ENCODE measurements at regions not wholly inside any gene's neighbourhood (a gene's known extent, or its start where the extent isn't known, plus 50 kb on each side); places are given as distances from the start of the nearest gene placed in this dataset.

- DNase-seq: peak in 2 of 3 donors; percentile 13 to 17
These were observed 473.4 kb downstream of the MN1 start for GRCh38 chr22:27327981-27328721.

GRCh38 chr22:27329131-27329850 lies 472.3 kb downstream of the MN1 start:
- no peak for DNase-seq

DNA sequence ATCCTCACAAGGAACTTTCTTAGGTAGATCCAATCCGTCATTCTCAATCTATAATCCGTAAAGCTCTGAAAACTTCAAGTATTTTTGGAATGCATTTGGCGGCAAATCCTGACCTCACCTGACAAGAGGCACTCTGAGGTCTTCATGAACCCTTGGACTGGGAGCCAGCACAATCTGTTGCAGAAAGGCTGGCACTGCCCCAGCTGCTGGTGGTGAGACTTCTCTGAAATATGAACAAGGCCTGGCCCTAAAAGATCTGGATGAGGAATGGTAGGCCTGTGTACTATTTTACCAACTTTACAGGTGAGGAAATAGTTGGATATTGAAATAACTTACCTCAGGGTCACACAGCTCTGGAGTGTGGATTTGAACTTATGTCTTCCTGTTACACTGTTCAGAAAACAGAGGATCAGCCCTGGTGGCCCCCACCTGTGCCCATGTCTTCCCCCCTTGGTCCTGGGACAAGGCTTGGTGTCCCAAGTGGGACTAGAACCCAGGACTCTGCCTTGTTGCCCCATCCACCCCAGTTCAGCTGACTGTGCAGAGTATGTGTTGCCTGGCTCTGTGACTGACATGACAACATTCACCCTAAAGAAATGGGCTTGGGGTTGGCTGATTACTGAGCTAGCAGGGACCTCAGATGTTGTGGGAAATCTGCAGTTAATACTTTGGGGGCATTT lies 471.4 kb downstream of the MN1 start:
- no peak for DNase-seq

DNA sequence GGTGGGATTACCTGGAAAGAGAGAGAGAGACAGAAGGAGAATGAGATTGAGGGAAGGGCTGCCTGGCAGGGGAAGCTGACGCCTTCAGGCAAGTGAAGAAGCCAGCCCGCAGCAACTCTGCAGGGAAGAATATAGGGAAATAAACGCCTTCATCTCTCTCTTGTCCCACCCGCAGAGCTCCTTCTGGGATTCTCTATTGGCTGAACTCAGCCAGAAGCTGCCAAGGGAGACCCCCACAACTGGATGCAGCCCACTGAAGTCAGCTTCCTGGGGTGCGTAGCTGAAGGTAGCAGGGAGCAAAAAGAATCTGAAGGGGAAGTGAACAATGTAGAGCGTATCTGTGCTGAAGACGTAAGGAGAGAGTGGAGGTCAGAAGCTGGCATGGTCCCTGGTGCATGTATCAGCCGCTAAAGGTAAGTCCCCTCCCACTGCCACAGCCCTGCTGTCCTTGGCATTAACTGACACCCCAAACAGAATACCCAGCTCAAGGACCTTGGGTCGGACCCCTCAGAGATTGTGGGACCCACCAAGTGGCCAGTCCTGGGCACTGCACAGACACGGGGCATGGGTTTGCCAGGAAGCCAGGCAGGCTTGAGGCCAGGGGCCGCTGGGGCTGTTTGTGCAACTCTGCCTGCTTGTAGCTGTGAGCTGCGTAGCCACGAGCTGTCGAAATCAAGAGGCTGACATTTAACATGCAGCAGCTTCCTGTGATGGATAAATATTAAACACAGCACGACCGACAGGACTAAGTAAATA lies 469.9 kb downstream of the MN1 start:
- DNase-seq: peak; percentile 24 to 45 (median 31)

- DNase-seq: no peak
These were observed 466.4 kb downstream of the MN1 start for GRCh38 chr22:27335102-27335660.

DNA sequence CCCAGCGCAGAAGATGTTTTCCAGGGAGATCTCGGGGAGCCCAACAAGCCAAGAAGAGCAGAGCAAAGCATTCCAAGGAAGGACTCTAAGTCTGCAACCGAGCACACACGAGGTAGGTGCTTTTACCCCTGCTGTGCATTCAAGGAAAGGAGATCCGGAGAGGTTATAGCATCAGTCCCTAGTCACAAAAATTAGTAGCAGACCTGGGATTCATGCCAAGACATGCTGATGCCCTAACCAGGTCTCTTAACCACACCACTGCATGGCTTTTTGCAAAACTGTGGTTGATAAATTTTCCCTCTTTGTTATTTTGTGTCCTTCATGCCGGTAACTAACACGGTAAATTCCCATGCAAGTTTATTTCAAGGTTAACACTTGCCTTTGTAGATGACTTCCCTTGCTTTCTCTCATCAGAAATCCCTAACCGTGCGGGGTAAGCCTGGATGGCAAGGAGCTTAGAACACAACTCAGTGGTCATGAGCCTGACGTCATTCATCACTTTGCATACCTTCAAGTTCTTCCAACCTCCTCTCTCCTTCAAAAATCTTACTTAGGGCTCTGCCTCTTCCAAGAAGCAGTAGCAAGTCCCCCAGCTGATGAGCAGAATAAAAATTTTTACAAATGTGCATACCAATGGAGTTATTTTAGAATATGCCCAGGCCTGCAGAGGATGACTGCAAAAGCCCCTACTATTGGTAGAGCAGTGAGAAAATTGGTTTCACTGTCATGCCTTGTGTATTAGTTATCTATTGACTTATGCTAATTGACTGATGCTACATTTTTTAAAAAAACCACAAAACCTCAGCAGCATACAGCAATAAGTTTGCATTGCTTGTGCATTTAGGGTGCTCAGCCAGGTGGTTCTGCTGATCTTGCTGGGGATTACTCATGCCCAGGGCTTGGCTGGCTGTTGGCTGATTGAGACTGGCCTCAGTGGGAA lies 465.1 kb downstream of the MN1 start:
- DNase-seq: no peak

GRCh38 chr22:27337676-27338075 lies 463.9 kb downstream of the MN1 start:
- DNase-seq: no peak

GRCh38 chr22:27340047-27340446 lies 461.5 kb downstream of the MN1 start:
- DNase-seq: no peak

- DNase-seq: no peak
These were observed 457.0 kb downstream of the MN1 start for GRCh38 chr22:27344546-27344945.

GRCh38 chr22:27345691-27346090 lies 455.9 kb downstream of the MN1 start:
- no peak for DNase-seq

DNA sequence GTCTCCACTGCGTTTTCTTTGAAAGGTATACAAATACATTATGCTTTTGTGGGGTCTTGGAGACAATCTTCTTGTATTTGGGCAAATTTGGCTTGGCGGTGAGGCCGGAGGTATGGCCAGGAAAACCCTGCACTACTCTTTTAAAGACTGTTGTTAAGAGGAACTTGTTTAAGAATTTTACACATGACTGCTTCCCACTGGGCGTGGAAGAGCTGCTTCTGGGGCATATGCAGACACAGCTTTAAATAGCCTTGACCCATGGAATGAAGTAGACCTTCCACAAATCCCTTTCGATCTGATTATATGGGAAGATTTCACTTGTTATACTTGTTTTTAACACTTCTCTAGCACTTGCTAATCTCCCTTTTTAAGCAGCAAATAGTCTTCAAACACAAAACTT lies 453.6 kb downstream of the MN1 start:
- no peak for DNase-seq

DNA sequence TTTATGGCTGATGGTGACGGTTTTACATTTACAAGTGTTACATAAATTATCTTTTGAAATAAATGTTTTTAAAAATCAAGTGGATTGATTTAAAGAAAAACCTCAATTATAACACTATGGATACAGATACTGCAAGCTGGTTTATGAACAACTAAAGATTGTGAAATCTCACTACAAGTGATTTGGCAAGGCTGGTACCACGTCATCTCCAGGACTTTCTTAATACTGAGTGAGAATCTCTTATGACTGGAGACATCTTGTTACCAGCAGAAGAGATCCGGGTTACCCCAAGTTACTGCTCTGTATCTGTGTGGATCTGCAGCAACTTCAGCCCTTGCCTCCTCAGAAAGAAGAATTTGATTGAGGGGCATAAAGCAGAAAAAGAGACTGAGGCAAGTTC lies 452.9 kb downstream of the MN1 start:
- DNase-seq: peak; percentile 25 to 70 (median 47)

DNA sequence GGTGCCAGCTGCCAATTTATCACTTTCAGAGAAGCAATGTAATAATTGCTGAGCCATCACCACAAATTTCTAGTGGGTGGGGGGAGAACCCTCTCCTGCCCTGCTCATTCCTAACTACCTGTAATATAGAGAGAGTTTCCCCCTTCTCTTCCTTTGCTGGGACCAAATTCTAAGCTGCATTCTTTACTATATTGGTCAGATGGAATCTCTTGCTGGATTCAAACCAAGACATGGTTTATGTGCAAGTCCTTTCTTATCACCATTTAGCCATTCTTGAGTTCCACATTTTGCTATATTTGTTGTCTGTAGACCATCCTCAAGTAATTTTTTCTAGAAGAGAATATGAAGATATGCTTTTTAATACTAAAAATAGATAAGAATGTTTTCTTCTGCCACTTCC lies 452.1 kb downstream of the MN1 start:
- DNase-seq: no peak

DNA sequence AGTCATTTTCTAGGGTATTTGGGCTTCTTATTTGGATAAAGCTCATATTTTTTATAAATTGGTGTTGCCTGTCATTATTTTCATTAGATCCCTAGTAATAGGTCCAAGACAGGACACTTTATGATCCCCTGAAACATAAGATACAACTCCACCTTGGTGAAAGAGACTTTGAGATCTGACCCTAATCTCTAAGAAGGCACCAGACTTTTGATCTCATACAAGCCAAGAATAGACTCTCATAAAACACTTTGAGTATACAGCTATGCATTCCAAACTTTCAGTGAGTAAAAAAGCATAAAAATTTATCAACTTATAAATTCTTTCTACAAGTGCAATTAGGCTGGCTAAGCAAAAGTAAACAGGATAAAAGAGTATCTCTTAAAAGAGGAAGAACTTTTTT lies 451.2 kb downstream of the MN1 start:
- no peak for DNase-seq

DNA sequence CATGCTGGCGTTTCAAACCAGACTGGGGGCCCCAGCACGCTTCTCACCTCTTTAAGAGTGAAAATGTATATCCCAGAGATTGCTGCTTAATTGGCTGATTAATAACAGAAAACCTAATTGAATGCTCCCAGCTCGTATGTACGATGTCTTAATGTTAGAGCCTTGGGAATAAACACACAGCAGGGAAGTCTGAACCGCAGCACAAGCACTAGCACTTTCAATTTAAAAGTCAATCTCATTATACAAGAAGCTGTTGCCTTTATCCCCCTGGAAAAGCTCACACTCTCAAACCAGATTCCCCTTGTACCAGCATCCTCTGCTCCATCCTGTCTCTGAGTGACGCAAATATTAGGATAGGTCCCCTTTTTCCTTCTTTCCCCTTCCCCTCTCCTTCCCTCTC lies 449.1 kb downstream of the MN1 start:
- DNase-seq: no peak

- no peak for DNase-seq
These were observed 443.3 kb downstream of the MN1 start for GRCh38 chr22:27358096-27358870.

- DNase-seq: peak; percentile 80 to 83 (median 82)
These were observed 431.3 kb downstream of the MN1 start for GRCh38 chr22:27370269-27370668.

- DNase-seq: no peak
These were observed 430.6 kb downstream of the MN1 start for GRCh38 chr22:27370987-27371386.

DNA sequence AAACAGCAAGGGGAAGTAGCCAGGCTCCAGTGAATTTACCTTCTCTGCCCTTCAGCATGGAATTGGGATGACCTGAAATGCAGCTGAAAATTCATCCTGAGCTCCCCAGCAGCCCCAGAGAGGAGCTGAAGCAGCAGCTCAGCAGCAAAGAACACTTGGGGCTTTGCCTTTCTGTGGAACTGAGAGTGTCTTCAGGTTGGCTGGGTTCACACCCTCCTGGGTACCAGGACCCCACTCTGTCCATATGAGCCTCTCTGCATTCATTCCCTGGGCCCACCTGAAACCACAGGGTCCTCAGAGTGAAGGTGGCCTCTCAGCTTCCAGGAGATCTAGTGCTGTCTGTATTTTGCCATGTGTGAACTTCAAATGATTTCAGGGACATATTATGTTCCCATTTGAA lies 429.2 kb downstream of the MN1 start:
- DNase-seq: no peak

DNA sequence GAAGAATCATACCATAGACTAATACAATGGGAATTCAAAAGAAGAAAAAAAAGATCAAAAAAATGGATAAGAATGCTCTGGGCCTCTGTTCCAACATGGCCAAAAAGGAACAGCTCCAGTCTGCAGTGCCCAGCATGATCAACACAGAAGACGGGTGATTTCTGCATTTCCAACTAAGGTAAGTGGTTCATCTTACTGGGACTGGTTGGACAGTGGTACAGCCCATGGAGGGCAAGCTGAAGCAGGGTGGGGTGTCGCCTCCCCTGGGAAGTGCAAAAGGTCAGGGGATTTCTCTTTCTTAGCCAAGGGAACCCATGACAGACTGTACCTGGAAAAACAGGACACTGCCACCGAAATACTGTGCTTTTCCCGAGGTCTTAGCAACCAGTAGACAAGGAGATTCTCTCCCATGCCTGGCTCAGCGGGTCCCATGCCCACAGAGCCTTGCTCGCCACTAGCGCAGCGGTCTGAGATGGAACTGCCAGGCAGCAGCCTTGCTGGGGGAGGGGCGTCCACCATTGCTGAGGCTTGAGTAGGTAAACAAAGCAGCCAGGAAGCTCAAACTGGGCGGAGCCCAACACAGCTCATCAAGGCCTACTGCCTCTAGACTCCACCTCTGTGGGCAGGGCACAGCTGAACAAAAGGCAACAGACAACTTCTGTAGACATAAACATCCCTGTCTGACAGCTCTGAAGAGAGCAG lies 428.4 kb downstream of the MN1 start:
- no peak for DNase-seq

Measured in suppressor macrophage treated with lipopolysaccharide for 1 hour (primary cell).